Mammary epithelial cell (primary cell): ENCODE measurements at regions not wholly inside any gene's neighbourhood (a gene's known extent, or its start where the extent isn't known, plus 50 kb on each side); places are given as distances from the start of the nearest gene placed in this dataset.

Experiments
- CTCF ChIP-seq, 2 donors: IDR thresholded peaks in 1 of 2; conservative IDR thresholded peaks in 1 of 2; 2 replicates each; pipeline ENCODE4 v1.5.1; 2011 to 2012; ENCODE audit warnings: inconsistent platforms in 2 of 2, low read length in 2 of 2, mild to moderate bottlenecking in 2 of 2, control low read depth in 1 of 2, low read depth in 1 of 2; ENCODE audit not compliant: insufficient read depth in 1 of 2; ENCODE audit errors: extremely low read depth in 1 of 2
- EZH2 ChIP-seq: IDR thresholded peaks from 2 replicates; pipeline ENCODE4 v1.6.1; 2012; ENCODE audit warnings: low read length, inconsistent platforms, borderline replicate concordance

GRCh38 chr5:67647772-67648171, 451.2 kb upstream of the CD180 start:
- no peak for TF ChIP-seq CTCF (conservative IDR thresholded peaks at IDR 0.05 in 1 of 2, IDR thresholded peaks at IDR 0.05 in 1 of 2; ENCODE audit: extremely low read depth in 1 of 2, insufficient read depth in 1 of 2, low read depth in 1 of 2, low read length in 2 of 2)
- TF ChIP-seq EZH2 = no peak
